Astrocyte of the spinal cord (primary cell): ENCODE measurements at regions not wholly inside any gene's neighbourhood (a gene's known extent, or its start where the extent isn't known, plus 50 kb on each side); places are given as distances from the start of the nearest gene placed in this dataset.

ENCODE experiments used
- DNase-seq: peaks from one replicate; pipeline ENCODE4 v3.0.0; 2011; ENCODE audit warnings: low read depth, low spot score
- H3K4me3 ChIP-seq: 2 replicates; pipeline ENCODE4 v1.5.1; 2011; ENCODE audit warnings: low read depth, mild to moderate bottlenecking, low read length, moderate library complexity
- in situ Hi-C: cut with HindIII; loops from 2 replicates; pipeline ENCODE4 v1.10.0; 2017; ENCODE audit warnings: low sequenced_read_pairs
- TF ChIP-seq, protein P1 (sequence below): IDR thresholded peaks from 2 replicates; pipeline ENCODE4 v1.5.1; 2012; ENCODE audit warnings: low read depth, mild to moderate bottlenecking, low read length, inconsistent platforms

DNA sequence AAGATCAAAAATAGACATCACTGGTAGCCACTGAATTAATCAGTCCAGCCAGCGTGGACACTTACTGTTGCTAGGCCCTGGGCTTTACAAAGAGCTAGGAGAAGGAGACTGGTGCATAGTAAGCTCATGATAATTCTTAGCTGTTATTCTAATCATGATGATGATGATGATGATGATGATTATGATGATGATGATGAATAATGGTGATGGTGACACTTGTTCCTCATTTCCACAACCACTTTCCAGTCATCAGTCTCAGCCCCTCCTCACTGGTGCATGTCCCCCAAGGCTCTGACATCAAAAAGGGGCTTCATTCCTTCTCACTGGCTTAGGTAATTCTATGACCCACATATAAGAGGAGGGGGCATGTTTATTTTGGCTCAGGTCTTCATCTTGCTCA is 701.0 kb downstream of the PTPRU start:
- TF ChIP-seq, protein P1, sequence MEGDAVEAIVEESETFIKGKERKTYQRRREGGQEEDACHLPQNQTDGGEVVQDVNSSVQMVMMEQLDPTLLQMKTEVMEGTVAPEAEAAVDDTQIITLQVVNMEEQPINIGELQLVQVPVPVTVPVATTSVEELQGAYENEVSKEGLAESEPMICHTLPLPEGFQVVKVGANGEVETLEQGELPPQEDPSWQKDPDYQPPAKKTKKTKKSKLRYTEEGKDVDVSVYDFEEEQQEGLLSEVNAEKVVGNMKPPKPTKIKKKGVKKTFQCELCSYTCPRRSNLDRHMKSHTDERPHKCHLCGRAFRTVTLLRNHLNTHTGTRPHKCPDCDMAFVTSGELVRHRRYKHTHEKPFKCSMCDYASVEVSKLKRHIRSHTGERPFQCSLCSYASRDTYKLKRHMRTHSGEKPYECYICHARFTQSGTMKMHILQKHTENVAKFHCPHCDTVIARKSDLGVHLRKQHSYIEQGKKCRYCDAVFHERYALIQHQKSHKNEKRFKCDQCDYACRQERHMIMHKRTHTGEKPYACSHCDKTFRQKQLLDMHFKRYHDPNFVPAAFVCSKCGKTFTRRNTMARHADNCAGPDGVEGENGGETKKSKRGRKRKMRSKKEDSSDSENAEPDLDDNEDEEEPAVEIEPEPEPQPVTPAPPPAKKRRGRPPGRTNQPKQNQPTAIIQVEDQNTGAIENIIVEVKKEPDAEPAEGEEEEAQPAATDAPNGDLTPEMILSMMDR: no peak
- no peak for DNase-seq
- in situ Hi-C loops: no loop called here

DNA sequence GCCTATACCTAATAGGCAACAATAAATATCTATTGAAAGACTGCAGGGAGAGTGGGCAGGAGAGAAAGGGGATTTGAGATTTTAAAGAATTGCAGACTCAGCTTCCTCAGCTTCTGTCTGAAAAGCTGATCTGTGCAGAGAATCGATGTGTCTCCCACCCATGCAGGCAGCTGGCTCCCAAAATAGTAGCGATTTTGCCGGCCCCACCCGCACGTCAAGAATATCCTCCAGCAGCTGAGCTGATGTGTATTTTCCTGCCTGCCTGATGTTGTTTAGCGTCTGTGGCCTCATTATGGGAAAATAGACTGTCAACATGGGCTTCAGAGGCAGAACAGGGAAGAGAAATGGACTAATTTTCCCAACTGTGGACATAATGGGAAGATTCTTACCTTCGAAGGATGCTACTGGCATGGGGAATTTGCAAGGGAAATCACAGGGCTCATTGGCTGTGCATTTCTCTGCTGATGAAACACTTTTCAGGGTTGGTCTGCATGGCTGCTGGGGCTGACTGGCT is 699.8 kb downstream of the PTPRU start:
- in situ Hi-C loops: no loop called here
- H3K4me3 ChIP-seq: no peak overlapping the region
- TF ChIP-seq, protein P1: no peak
- no peak for DNase-seq

More for the DNA sequence above, 701.0 kb downstream of the PTPRU start:
- H3K4me3 ChIP-seq: no peak overlapping the region

DNA sequence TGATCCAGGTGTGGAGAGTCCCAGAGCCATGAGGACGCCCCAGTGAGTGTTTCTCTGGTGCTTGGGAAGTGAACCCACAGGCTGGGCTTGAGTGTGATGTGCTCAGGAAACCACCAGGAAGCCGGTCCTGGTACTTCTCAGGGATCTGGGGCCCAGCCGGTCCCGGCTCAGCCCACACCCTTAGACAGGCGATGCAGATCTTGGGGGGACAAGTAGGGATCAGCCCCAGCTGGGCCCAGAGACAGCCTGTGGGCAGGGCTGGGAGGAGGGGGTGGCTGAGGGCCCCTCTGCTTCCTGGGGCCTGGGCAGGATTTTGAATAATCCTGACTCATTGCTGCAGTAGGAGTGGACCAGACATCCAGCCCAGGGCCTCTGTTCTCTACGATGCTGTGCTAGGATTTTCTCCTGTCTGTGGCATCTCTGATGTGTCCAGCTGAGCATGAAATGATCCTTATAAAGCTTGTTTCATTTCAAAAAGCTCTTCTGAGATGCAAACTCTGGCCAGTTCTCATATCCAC is 698.0 kb downstream of the PTPRU start:
- H3K4me3 ChIP-seq: no peak overlapping the region
- TF ChIP-seq, protein P1: no peak
- in situ Hi-C loops: no loop called here
- no peak for DNase-seq

DNA sequence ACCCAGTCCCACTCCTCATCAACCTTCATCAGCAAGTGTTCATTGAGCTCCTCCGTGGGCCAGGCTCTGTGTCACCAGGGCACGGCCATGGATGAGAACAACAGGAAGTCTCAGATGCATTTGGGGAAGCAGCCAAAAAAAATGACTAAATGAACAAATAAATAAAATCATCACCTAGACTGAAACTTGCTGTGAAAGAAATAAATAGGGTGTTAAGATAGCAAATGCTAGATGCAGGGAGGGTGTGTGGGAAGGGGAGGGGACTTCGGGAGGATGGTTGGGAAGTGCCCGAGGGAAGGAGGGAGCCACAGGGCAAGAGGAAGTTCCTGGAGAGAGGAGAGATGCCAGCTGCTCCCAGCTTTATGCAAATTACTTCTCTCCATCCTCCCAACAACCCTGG is 696.7 kb downstream of the PTPRU start:
- TF ChIP-seq, protein P1: no peak
- in situ Hi-C loops: no loop called here
- no peak for DNase-seq
- no peak overlapping the region for H3K4me3 ChIP-seq

DNA sequence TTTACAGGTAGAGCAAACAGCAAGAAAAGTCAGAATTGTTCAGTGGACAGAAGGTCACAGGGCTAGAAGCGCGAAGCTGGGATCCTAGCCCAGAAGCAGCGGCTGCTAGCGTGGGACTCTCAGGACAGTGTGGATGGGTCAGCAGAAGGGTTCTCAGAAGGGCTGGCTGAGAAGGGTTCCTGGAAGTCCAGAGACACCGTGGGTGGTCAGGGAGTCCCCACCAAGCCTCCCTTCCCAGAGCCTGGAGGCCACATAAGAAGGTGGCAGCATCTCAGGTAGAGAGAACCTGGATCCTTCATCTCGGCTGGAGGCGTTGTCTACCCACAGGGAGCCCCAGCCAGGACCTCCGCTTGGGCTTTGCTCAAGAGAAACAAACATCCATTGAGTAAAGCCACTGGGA is 696.3 kb downstream of the PTPRU start:
- in situ Hi-C loops: no loop called here

DNA sequence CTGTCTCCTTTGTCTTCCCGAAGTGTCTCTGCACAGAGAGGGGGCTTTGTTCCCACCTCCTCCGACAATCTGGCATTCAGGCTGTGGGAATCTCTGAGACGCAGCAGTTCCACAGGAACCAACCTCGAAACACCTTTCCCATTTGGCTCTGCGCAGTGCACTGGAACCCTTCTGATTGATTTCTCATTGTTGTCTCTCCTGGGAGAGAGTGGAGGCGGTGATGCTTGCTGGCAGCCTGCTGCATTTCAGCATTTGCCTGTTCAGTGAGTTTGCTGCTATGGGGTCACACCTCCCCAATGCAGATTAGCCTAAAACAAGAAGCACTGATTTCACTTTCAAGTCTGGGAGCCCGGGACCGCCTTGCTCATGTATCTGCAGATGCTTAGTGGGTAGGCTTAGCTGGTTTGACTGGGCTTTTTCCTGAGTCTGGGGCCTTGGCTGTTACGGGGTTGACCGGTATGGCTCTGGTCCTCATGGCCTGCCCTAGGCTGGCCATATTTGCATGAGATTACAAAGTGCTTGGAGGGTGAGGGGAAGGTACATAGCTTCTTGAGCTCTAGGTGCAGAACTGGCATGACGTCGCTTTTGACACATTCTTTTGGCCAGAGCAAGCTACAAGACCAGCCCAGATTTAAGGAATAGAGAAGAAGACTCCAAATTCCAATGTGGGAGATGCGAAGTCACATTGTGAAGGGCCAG is 695.3 kb downstream of the PTPRU start:
- DNase-seq: no peak
- in situ Hi-C loops: no loop called here
- no peak overlapping the region for H3K4me3 ChIP-seq
- TF ChIP-seq, protein P1: no peak

More for the DNA sequence above, 696.3 kb downstream of the PTPRU start:
- no peak overlapping the region for H3K4me3 ChIP-seq
- no peak for DNase-seq
- TF ChIP-seq, protein P1: no peak
